ENCODE measurements at regions not wholly inside any gene's neighbourhood (a gene's known extent, or its start where the extent isn't known, plus 50 kb on each side); places are given as distances from the start of the nearest gene placed in this dataset.

GRCh38 chr13:61156753-61157152 lies 258.9 kb downstream of the PCDH20 start:
- no peaks in the 10 kb centered on the region for H3K27me3 ChIP-seq

DNA sequence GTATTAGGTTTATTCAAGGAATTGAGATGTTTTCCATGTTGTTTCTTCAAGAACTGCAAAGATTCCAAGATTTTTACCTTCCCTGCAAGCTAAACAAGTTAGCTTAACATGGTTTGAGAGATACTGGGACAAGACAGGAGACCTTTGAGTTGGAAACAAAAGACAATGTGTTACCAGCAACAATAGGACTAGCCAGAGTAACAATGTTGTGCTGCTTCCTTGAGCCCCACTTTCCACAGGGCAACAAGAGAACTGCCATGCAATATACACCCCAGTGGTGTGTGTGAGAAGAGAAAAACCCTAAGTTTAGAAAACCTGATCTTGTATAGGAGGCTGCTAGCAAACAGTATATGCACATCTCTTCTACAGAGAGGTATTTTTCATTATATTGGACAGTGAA lies 264.6 kb downstream of the PCDH20 start:
- Histone ChIP-seq H3K4me1 (no peaks in the 10 kb centered on the region), H3K27me3 (no peaks in the 10 kb centered on the region), H3K4me3 (no peak overlapping the region), H3K36me3 (no peaks in the 10 kb centered on the region), H3K9me3 (peaks cover 0 to 3% (median 0%) of the 10 kb centered on the region in 4 donors), H3K27ac (no peak overlapping the region)
- intact Hi-C loops (cut with DNase I), result no loop called here
- no peak for TF ChIP-seq EP300 (IDR thresholded peaks at IDR 0.05)
- no peak for TF ChIP-seq POLR2A (IDR thresholded peaks at IDR 0.05)
- TF ChIP-seq, protein P1, sequence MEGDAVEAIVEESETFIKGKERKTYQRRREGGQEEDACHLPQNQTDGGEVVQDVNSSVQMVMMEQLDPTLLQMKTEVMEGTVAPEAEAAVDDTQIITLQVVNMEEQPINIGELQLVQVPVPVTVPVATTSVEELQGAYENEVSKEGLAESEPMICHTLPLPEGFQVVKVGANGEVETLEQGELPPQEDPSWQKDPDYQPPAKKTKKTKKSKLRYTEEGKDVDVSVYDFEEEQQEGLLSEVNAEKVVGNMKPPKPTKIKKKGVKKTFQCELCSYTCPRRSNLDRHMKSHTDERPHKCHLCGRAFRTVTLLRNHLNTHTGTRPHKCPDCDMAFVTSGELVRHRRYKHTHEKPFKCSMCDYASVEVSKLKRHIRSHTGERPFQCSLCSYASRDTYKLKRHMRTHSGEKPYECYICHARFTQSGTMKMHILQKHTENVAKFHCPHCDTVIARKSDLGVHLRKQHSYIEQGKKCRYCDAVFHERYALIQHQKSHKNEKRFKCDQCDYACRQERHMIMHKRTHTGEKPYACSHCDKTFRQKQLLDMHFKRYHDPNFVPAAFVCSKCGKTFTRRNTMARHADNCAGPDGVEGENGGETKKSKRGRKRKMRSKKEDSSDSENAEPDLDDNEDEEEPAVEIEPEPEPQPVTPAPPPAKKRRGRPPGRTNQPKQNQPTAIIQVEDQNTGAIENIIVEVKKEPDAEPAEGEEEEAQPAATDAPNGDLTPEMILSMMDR (IDR thresholded peaks at IDR 0.05), result no peak
- TF ChIP-seq POLR2AphosphoS5 (IDR thresholded peaks at IDR 0.05), result no peak
- no peak for DNase-seq

More at GRCh38 chr13:61156753-61157152, 258.9 kb downstream of the PCDH20 start:
- Histone ChIP-seq H3K36me3 (no peaks in the 10 kb centered on the region), H3K9me3 (no peaks in the 10 kb centered on the region), H3K4me1 (peaks cover 0 to 3% (median under 1%) of the 10 kb centered on the region in 4 donors), H3K27ac (no peak overlapping the region), H3K4me3 (no peak overlapping the region)
- no peak for TF ChIP-seq EP300 (IDR thresholded peaks at IDR 0.05)
- no peak for TF ChIP-seq POLR2AphosphoS5 (IDR thresholded peaks at IDR 0.05)
- TF ChIP-seq POLR2A (IDR thresholded peaks at IDR 0.05), result no peak
- TF ChIP-seq, protein P1 (IDR thresholded peaks at IDR 0.05), result no peak
- WGBS, 2 donors, result 83 to 89% methylated on average over 1 of the region's 1 CpG
- DNase-seq, result no peak
- intact Hi-C loops (cut with DNase I), result no loop called here

- Histone ChIP-seq H3K36me3 (no peaks in the 10 kb centered on the region), H3K27ac (no peak overlapping the region), H3K9me3 (peaks cover 0 to 3% (median 0%) of the 10 kb centered on the region in 4 donors), H3K4me3 (no peak overlapping the region), H3K4me1 (no peaks in the 10 kb centered on the region), H3K27me3 (no peaks in the 10 kb centered on the region)
- no peak for DNase-seq
- TF ChIP-seq, protein P1 (IDR thresholded peaks at IDR 0.05), result no peak
- TF ChIP-seq POLR2A (IDR thresholded peaks at IDR 0.05) (no peak), EP300 (IDR thresholded peaks at IDR 0.05) (no peak)
- intact Hi-C loops (cut with DNase I), result no loop called here
Measured at GRCh38 chr13:61149331-61149730, 266.3 kb downstream of the PCDH20 start.

- no peak for TF ChIP-seq EP300 (IDR thresholded peaks at IDR 0.05)
- no peak for TF ChIP-seq POLR2AphosphoS5 (IDR thresholded peaks at IDR 0.05)
- no peak for TF ChIP-seq POLR2A (IDR thresholded peaks at IDR 0.05)
- TF ChIP-seq, protein P1 (IDR thresholded peaks at IDR 0.05), result no peak
- no peak overlapping the region for H3K4me3 ChIP-seq
- no peaks in the 10 kb centered on the region for H3K36me3 ChIP-seq
- H3K4me1 ChIP-seq, result no peaks in the 10 kb centered on the region
- intact Hi-C loops (cut with DNase I), result no loop called here
- 84 to 85% methylated on average over 6 of the region's 6 CpGs for WGBS, 2 donors
- DNase-seq, result no peak
- no peaks in the 10 kb centered on the region for H3K27me3 ChIP-seq
- H3K9me3 ChIP-seq, result peaks cover 0 to 3% (median 0%) of the 10 kb centered on the region in 4 donors
- H3K27ac ChIP-seq, result no peak overlapping the region
Measured at GRCh38 chr13:61148691-61149315, 266.8 kb downstream of the PCDH20 start.

- Histone ChIP-seq H3K36me3 (no peaks in the 10 kb centered on the region), H3K27me3 (no peaks in the 10 kb centered on the region), H3K27ac (no peak overlapping the region), H3K4me3 (no peak overlapping the region), H3K4me1 (no peaks in the 10 kb centered on the region), H3K9me3 (peaks cover 0 to 3% (median 0%) of the 10 kb centered on the region in 4 donors)
- WGBS, 2 donors, result 43 to 53% methylated on average over 1 of the region's 1 CpG
- DNase-seq, result no peak
- intact Hi-C loops (cut with DNase I), result no loop called here
- TF ChIP-seq, protein P1 (IDR thresholded peaks at IDR 0.05), result no peak
- TF ChIP-seq POLR2AphosphoS5 (IDR thresholded peaks at IDR 0.05) (no peak), POLR2A (IDR thresholded peaks at IDR 0.05) (no peak), EP300 (IDR thresholded peaks at IDR 0.05) (no peak)
Measured at GRCh38 chr13:61148211-61148610, 267.4 kb downstream of the PCDH20 start.
